GM19372 (cell line): ENCODE measurements at regions not wholly inside any gene's neighbourhood (a gene's known extent, or its start where the extent isn't known, plus 50 kb on each side); places are given as distances from the start of the nearest gene placed in this dataset.

Source experiments
- ATAC-seq: cut with Tn5 transposase; IDR thresholded peaks from one replicate; pipeline ENCODE4 v1.9.1; 2021; ENCODE audit warnings: mild to moderate bottlenecking, low read depth, moderate library complexity; ENCODE audit not compliant: unreplicated experiment

DNA sequence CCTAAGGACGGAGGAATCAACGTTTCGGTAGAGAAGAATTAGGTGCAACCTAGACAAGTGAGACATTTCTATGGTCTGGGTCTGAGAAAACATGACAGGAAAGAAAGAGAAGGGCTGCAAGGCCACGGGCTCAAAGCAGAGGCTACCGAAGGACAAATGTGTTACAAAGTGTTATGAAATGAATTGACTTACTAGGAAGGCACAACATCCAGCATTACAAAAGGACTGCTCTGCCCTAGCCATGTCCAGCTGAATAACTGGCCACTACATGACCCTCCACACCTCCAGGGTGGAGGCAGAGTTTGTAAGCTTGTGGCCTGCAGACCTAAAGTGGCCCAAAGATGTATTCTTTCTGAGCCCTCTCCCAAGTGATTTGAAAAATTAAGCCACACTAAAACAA is 133.6 kb downstream of the GDAP2 start:
- no peak for ATAC-seq

DNA sequence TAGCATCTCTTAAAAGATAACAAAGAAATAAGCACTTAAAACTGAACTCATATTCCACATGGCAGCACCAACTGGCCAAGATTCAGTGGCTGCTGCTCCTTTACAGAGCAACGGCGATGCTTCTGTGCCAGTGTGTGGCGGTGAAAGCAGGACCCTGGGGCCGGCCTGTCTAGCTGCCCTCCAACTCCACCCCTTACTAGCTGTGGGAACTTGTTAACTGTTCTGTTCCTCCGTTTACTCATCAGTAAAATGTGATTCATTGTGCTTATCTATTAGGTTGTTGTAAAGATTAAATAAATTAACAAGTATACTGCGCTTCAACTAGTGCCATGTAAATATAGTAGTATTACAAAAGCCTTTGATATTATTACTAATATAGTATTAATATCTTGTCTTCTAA is 133.2 kb downstream of the GDAP2 start:
- ATAC-seq = no peak

DNA sequence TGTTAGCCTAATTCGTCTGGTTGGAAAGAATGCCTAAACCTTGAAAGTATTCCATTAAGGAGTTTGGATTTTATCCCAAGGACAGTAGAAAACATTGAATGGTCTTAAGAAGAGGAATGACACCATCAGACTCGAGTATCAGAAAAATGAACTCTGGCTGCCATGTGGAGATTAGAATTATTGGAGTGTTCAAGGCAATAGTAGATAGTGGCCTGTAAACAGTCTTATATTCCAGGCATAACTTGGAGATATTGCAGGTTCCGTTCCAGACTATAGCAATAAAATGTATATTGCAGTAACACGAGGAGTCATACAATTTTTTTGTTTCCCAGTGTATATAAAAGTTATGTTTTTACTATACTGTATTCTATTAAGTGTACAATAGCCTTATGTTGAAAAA is 130.9 kb downstream of the GDAP2 start:
- no peak for ATAC-seq

DNA sequence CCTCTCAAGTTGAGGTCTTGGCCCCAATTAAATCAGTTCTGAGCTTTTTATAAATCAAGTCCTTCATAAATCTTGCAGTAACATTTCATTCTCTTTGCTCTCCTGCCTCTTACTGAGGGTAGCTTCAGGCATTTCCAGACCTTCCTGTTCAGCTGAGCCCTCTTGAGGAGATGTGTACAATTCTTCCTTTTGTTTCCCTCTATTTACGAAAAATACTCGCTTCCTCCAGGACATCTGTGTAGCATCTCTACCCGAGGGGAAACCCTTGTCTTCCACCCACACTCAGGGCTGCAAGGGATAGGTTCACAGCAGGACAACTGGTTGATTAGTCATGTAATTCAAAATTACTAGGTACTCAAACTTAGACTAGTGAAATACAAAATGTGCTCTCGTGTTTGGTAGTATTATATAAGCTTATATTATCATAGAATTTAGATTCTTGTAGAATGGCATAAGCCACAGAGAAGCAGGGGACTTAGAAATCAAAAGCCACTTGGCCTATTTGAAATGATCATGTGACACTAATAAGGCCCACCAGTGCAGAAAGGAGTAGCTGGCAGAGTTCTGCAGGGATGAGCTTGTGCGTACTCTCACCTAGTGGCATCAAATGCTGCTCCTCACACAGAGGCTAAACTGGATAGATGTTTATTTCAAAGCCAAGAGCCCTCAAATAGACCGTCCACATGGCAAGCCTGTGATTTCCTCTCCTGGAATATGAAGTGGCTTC is 126.7 kb downstream of the GDAP2 start:
- no peak for ATAC-seq

DNA sequence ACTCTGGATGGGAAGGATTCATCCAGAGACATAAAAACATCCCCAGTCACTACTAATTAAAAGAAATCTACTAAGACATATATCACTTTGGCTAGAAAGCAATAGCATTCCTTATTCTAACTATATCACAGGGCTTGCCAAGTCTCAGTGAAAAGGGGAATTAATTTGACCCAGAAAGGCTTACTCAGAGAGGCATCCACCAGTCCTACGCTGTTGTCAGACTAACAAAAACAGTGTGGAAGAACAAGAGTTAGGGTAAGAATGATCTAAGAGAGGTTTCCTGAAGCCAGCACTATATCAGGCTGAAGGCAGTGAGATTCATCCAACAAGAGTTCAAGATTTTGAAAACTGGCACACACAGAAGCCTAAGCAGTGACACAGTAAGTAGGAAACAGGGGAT is 126.1 kb downstream of the GDAP2 start:
- ATAC-seq = no peak

DNA sequence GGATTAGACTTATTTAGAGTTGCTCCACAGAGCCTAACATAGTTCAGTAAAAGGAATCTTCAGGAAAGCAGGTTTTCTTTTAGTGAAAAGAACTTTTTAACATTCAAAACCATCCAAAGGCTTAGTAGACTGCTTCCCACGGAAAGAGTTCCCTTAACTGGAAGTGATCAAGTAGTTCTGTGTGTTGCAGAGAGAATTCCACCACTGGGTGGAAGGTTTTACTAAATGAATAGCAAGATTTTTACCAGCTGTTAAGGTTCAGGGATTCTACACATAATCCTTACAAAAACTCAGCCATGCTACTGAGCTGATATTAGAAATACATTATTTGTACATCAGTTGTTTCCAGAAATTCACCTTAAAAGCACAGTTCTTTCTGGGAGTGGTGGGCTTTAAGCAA is 119.7 kb downstream of the GDAP2 start:
- ATAC-seq = no peak

DNA sequence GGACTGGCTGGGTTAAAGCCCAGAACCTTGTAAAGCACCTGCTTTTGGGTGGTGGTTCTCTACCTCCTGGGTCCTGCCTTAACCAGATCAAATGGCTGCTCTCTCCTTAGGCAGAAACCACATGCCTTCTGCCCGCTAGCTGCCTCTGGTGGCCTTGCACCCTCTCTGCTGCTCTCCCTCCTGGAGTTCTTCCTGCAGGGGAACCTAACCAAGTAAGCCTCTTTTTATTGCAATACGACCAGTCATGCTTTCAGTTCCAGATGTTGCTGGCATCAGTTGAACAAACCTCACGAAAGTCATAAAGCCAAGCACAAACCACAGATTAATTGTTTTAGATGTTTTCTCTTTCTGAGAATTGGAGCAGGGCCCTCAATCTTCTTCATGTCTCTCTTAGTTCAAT is 118.9 kb downstream of the GDAP2 start:
- ATAC-seq = no peak

DNA sequence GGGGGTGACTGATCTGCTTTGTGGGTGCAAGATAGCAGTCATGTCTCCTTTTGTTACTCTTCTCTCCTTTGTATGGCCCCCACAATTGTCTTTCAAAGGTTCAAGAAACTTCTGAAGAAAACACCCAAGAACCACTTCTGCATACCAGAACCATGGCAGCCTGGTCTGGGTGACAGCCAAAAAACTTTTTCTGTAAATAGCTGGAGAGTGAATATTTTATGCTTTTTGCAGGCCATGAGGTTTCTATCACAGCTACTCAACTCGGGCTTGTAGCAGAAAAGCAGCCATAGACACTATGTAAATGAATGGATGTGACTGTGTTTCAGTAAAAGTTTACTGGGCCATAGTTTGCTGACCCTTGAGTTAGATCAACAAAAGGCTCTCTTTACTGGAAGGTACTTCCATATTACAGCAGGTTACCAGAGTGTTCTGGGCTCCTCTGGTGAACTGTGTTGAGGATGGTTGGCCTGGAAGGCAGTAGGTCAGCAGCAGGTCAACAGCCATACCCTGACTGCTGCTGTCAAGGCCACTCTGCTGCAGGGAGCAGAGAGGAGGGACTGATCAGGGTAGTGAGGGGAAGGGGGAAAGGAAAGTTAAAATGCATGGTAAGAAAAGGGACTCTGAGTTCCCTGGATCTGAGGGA is 116.4 kb downstream of the GDAP2 start:
- no peak for ATAC-seq
